CD4-positive, alpha-beta T cell (primary cell): ENCODE measurements at regions not wholly inside any gene's neighbourhood (a gene's known extent, or its start where the extent isn't known, plus 50 kb on each side); places are given as distances from the start of the nearest gene placed in this dataset.

Experiments
- ATAC-seq: fragments of 200-7000 bp; cut with Tn5 transposase; one replicate; pipeline ENCODE4 v1.10.0; 2022; ENCODE audit warnings: mild to moderate bottlenecking; ENCODE audit not compliant: poor library complexity
- CTCF ChIA-PET: fragments of 350-600 bp; sonication (Branson Sonifier 250); formaldehyde crosslinking; loops from one replicate; lab custom pipeline; 2021; ENCODE audit warnings: antibody characterized with exemption, inconsistent platforms; lab: Charles Lee
- POLR2A ChIA-PET: fragments of 350-600 bp; sonication (Branson Sonifier 250); formaldehyde crosslinking; loops from one replicate; lab custom pipeline; 2021; ENCODE audit warnings: antibody characterized with exemption, inconsistent platforms; lab: Charles Lee
- DNase-seq, 14 experiments: peaks; one replicate each; pipeline ENCODE4 v3.0.0-alpha.2; 2013 to 2020; ENCODE audit warnings: mixed read lengths in 2 of 14
- H3K27ac ChIP-seq, 2 donors: one replicate each; pipeline versions ENCODE4 v1.5.1 to v1.7.0; 2013; ENCODE audit warnings: low read length in 2 of 2, low read depth in 1 of 2, mild to moderate bottlenecking in 1 of 2
- H3K27me3 ChIP-seq, 2 experiments: 1 replicate in 1 of 2; 2 replicates in 1 of 2; pipeline versions ENCODE4 v1.6.1 to v1.7.0; 2013; ENCODE audit warnings: low read length in 2 of 2, control low read depth in 1 of 2, mild to moderate bottlenecking in 1 of 2, moderate library complexity in 1 of 2; ENCODE audit not compliant: insufficient read depth in 2 of 2, control insufficient read depth in 1 of 2
- H3K36me3 ChIP-seq: one replicate; pipeline ENCODE4 v1.6.1; 2013; ENCODE audit warnings: low read length, control low read depth; ENCODE audit not compliant: insufficient read depth
- H3K4me1 ChIP-seq: one replicate; pipeline ENCODE4 v1.6.1; 2013; ENCODE audit warnings: low read length, control low read depth; ENCODE audit not compliant: insufficient read depth
- H3K4me3 ChIP-seq: one replicate; pipeline ENCODE4 v1.5.1; 2013; ENCODE audit warnings: mild to moderate bottlenecking, low read length, moderate library complexity
- H3K9me3 ChIP-seq, 2 experiments: 1 replicate in 1 of 2; 2 replicates in 1 of 2; pipeline versions ENCODE4 v1.6.1 to v1.7.0; 2013; ENCODE audit warnings: low read length in 2 of 2, mild to moderate bottlenecking in 2 of 2, control low read depth in 1 of 2, moderate library complexity in 1 of 2; ENCODE audit not compliant: control insufficient read depth in 1 of 2, insufficient read depth in 1 of 2
- H3K27ac Mint-ChIP-seq: one replicate; pipeline ENCODE4 v1.8.0; 2020; ENCODE audit warnings: mixed read lengths
- H3K27me3 Mint-ChIP-seq: one replicate; pipeline ENCODE4 v1.8.0; 2021; ENCODE audit warnings: mixed read lengths
- H3K36me3 Mint-ChIP-seq: one replicate; pipeline ENCODE4 v1.8.0; 2021; ENCODE audit warnings: low read depth, mixed read lengths
- H3K4me1 Mint-ChIP-seq: one replicate; pipeline ENCODE4 v1.8.0; 2021; ENCODE audit warnings: low read depth, mixed read lengths
- H3K4me3 Mint-ChIP-seq: one replicate; pipeline ENCODE4 v1.8.0; 2020; ENCODE audit warnings: mild to moderate bottlenecking, mixed read lengths
- H3K9me3 Mint-ChIP-seq: one replicate; pipeline ENCODE4 v1.8.0; 2020; ENCODE audit warnings: mixed read lengths
- intact Hi-C, 2 experiments: fragments of 100-400 bp; cut with DNase I in 1 of 2; cut with micrococcal nuclease in 1 of 2; formaldehyde crosslinking; loops; one replicate each; pipeline versions ENCODE4 v1.15.1 to v1.9.0; 2023 to 2025; cut with DNase I, micrococcal nuclease
- TF ChIP-seq, protein P1 (sequence below): fragments of 200-600 bp; IDR thresholded peaks from one replicate; pipeline ENCODE4 v1.8.0; 2022; ENCODE audit warnings: antibody characterized with exemption, mild to moderate bottlenecking

DNA sequence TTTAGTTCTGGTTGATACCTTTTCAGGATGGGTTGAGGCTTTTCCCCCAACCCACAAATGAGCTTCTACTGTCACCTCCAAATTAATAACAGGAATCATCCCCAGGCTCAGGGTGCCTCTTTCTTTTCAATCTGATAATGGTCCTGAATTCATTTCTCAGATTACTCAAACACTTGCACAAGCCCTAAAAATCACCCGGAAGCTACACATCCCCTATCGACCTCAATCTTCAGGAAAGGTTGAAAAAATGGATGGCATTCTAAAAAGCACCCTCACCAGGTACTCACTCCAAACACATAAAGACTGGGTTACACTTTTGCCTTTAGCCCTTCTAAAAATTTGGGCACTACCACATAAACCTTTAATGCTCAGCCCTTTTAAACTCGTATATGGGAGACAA, 79.9 kb downstream of the COQ2 start:
- Mint-ChIP-seq H3K9me3 (peaks cover 2% of the 10 kb centered on the region), H3K4me3 (no peak overlapping the region), H3K27me3 (no peaks in the 10 kb centered on the region), H3K4me1 (peaks cover 16% of the 10 kb centered on the region), H3K36me3 (no peaks in the 10 kb centered on the region), H3K27ac (no peak overlapping the region)
- DNase-seq (no peak), ATAC-seq (no peak)
- ChIA-PET CTCF (no interaction called here), POLR2A (no interaction called here)
- no peaks in the 10 kb centered on the region for H3K27me3 ChIP-seq
- no peak overlapping the region for H3K27ac ChIP-seq
- no peaks in the 10 kb centered on the region for H3K36me3 ChIP-seq
- intact Hi-C loops = no loop called here
- TF ChIP-seq, protein P1, sequence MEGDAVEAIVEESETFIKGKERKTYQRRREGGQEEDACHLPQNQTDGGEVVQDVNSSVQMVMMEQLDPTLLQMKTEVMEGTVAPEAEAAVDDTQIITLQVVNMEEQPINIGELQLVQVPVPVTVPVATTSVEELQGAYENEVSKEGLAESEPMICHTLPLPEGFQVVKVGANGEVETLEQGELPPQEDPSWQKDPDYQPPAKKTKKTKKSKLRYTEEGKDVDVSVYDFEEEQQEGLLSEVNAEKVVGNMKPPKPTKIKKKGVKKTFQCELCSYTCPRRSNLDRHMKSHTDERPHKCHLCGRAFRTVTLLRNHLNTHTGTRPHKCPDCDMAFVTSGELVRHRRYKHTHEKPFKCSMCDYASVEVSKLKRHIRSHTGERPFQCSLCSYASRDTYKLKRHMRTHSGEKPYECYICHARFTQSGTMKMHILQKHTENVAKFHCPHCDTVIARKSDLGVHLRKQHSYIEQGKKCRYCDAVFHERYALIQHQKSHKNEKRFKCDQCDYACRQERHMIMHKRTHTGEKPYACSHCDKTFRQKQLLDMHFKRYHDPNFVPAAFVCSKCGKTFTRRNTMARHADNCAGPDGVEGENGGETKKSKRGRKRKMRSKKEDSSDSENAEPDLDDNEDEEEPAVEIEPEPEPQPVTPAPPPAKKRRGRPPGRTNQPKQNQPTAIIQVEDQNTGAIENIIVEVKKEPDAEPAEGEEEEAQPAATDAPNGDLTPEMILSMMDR = no peak
- no peak overlapping the region for H3K4me3 ChIP-seq
- H3K4me1 ChIP-seq = peaks cover 5% of the 10 kb centered on the region
- no peaks in the 10 kb centered on the region for H3K9me3 ChIP-seq

DNA sequence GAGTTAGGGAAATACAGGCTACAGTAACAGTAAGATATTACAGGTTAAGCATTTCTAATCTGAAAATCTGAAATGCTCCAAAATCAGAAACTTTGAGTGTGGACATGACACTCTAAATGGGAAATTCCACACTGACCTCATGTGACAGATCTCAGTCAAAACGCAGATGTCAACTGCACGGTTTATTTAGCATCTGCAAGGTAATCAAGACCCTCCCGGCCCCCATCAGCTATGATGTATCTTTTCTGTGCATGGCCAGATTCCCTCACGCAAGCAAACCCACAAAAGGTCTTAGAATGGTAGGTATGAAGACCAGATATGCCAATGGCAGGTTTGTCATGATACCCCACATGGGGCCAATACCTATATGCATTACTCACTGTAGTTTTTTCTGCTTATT, 82.8 kb downstream of the COQ2 start:
- no peaks in the 10 kb centered on the region for H3K36me3 ChIP-seq
- Mint-ChIP-seq H3K27ac (no peak overlapping the region), H3K9me3 (peaks cover 2% of the 10 kb centered on the region), H3K36me3 (no peaks in the 10 kb centered on the region), H3K27me3 (no peaks in the 10 kb centered on the region), H3K4me3 (no peak overlapping the region), H3K4me1 (peaks cover 4% of the 10 kb centered on the region)
- no peak for ATAC-seq
- TF ChIP-seq, protein P1 = no peak
- H3K9me3 ChIP-seq = no peaks in the 10 kb centered on the region
- DNase-seq = no peak
- H3K4me1 ChIP-seq = no peaks in the 10 kb centered on the region
- no peak overlapping the region for H3K4me3 ChIP-seq
- CTCF ChIA-PET = no interaction called here
- no peaks in the 10 kb centered on the region for H3K27me3 ChIP-seq
- no peak overlapping the region for H3K27ac ChIP-seq
- intact Hi-C loops = no loop called here
- POLR2A ChIA-PET = no interaction called here

DNA sequence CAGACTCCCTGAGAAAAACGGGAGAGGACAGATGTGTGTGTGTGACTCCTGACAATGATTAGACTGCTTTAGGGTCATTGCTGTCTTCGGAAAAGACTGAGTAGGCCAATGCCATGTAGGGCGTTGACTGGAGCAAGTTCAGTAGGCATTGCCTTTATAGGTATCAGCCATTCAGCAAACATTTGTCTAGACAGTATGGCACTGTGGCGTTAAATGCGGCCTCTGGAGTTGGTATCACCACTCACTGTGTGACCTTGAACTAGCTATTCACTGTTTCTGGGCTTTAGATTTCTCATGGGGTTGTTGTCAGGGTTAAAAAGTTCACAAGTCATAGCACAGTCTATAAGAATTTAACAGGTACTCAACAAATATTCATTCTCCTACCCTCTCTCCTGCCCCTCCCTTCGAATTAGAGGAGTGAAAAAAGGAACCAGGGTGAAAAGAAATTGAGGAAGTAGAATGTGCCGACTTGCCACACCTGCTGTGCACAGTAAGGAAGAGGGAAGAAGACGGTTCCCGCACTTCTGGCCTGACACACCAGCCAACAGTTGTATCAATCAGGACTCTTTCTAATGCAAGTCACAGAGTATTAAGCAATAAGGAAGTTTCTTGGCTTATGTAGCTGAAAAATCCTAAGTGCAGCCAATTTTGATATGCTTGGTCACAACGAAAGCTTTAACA, 83.2 kb upstream of the PLAC8 start:
- H3K27ac ChIP-seq = no peak overlapping the region
- intact Hi-C loops = no loop called here
- H3K27ac Mint-ChIP-seq = no peak overlapping the region

More for the DNA sequence above, 83.2 kb upstream of the PLAC8 start:
- H3K4me3 Mint-ChIP-seq = no peak overlapping the region
- Histone ChIP-seq H3K4me3 (no peak overlapping the region), H3K27me3 (no peaks in the 10 kb centered on the region), H3K9me3 (no peaks in the 10 kb centered on the region), H3K4me1 (no peaks in the 10 kb centered on the region), H3K36me3 (no peaks in the 10 kb centered on the region)
- no peak for ATAC-seq
- ChIA-PET CTCF (no interaction called here), POLR2A (interaction anchor here (1.4 to 1.9 kb wide), 2 partner anchors 14 to 20 kb away, joined by 4 to 5 read pairs; no protein-coding TSS in a partner anchor)
- H3K4me1 Mint-ChIP-seq = peaks cover 4% of the 10 kb centered on the region
- TF ChIP-seq, protein P1 = no peak
- DNase-seq = peak in 2 of 14 experiments; percentile 46 to 57
- H3K9me3 Mint-ChIP-seq = peaks cover 2% of the 10 kb centered on the region
- H3K36me3 Mint-ChIP-seq = no peaks in the 10 kb centered on the region
- no peaks in the 10 kb centered on the region for H3K27me3 Mint-ChIP-seq
